Astrocyte of the spinal cord (primary cell): ENCODE measurements at regions not wholly inside any gene's neighbourhood (a gene's known extent, or its start where the extent isn't known, plus 50 kb on each side); places are given as distances from the start of the nearest gene placed in this dataset.

Source experiments
- DNase-seq: peaks from one replicate; pipeline ENCODE4 v3.0.0; 2011; ENCODE audit warnings: low read depth, low spot score
- H3K4me3 ChIP-seq: 2 replicates; pipeline ENCODE4 v1.5.1; 2011; ENCODE audit warnings: low read depth, mild to moderate bottlenecking, low read length, moderate library complexity
- in situ Hi-C: cut with HindIII; loops from 2 replicates; pipeline ENCODE4 v1.10.0; 2017; ENCODE audit warnings: low sequenced_read_pairs
- TF ChIP-seq, protein P1 (sequence below): IDR thresholded peaks from 2 replicates; pipeline ENCODE4 v1.5.1; 2012; ENCODE audit warnings: low read depth, mild to moderate bottlenecking, low read length, inconsistent platforms

DNA sequence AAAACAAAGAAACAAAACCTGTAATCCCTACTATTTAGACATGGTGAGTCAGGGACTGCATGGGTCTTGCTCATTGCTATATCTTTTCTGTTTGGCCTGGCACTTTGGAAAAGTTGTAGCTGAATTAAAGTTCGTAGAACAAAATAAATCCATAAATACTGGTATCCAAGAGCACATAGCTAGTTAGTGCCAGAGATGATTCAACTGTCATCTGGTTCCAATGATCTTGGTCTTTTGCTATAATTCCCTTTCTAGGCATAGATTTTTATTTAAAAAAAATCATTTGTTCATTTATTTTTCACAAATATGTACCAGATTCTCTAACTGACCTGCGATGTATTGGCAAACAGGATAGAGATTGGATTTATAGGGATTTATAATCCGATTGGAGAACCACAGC is 1436.1 kb upstream of the GOT2 start:
- in situ Hi-C loops, result no loop called here
- TF ChIP-seq, protein P1, sequence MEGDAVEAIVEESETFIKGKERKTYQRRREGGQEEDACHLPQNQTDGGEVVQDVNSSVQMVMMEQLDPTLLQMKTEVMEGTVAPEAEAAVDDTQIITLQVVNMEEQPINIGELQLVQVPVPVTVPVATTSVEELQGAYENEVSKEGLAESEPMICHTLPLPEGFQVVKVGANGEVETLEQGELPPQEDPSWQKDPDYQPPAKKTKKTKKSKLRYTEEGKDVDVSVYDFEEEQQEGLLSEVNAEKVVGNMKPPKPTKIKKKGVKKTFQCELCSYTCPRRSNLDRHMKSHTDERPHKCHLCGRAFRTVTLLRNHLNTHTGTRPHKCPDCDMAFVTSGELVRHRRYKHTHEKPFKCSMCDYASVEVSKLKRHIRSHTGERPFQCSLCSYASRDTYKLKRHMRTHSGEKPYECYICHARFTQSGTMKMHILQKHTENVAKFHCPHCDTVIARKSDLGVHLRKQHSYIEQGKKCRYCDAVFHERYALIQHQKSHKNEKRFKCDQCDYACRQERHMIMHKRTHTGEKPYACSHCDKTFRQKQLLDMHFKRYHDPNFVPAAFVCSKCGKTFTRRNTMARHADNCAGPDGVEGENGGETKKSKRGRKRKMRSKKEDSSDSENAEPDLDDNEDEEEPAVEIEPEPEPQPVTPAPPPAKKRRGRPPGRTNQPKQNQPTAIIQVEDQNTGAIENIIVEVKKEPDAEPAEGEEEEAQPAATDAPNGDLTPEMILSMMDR, result no peak

DNA sequence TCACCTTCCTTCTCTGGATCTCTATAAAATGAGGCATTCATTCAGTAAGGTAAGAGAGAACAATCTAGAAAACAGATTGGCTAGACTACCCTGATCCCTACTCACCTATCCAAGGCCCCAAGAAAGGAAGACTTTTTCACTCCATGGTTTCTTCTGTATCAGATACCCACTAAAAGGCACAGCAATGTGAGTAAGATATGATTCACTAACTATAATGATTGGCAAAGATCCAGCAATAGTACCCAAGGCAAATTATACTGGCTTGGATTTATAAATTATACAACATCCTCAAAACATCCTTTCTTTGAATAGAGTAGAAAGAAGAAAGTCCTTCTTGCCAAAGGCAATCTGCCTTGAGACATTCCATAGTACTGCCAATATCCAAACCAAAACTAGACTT is 1432.0 kb upstream of the GOT2 start:
- in situ Hi-C loops, result no loop called here
- DNase-seq, result no peak
- TF ChIP-seq, protein P1, result no peak
- no peak overlapping the region for H3K4me3 ChIP-seq

More for the DNA sequence above, 1436.1 kb upstream of the GOT2 start:
- no peak for DNase-seq
- H3K4me3 ChIP-seq, result no peak overlapping the region

DNA sequence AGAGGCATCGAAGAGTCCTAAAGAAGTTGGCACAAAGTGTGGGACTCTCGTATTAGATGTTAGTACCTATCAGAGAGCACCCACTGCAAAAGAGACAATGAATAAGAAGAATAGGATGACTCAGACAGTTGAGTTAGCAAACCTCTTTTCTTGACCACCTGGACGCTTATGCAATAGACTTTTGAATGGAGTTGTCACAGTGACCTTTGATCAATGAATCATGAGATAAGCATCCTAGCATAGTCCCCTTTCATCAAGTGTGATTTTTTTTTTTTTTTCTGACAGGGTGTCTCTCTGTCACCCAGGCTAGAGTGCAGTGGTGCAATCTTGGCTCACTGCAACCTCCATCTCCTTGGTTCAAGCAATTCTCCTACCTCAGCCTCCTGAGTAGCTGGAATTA is 1417.9 kb upstream of the GOT2 start:
- TF ChIP-seq, protein P1, result no peak
- H3K4me3 ChIP-seq, result no peak overlapping the region
- in situ Hi-C loops, result no loop called here
- DNase-seq, result no peak

DNA sequence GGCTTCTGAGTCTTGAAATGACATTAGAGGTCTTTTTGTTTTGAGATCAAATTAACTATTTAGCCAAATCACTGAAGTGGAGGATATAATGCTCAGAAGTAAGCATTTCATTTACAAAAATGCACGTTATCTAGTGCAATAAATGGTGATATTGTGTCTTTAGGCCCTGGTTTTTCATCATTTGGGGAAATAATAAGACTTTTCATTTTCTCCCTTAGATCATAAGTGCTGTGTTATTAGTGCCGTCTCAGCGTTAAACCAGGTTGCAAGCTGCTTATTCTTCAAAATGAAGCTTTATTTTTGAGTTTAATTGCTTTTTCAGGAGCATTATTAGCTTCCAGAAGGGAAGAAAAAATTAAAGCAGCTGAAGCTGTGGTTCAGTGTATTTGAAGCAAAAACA is 1416.8 kb upstream of the GOT2 start:
- no peak for DNase-seq
- H3K4me3 ChIP-seq, result no peak overlapping the region
- TF ChIP-seq, protein P1, result no peak
- in situ Hi-C loops, result no loop called here

DNA sequence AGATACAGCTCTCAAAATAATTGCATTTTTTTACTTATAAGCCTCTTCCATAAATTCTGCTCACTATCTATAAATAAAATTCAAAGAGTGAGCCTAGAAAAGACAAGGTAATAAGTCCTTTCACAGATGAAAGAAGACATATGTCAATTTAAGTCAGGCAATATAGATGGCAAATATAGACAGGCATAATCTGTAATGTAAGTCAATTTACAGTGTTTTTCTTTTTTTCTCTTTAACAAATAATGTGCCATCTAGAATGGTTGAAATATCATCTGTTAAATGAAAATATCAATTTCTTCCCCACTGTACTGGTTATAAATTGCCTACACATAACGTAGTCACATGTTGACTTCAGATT is 1409.2 kb upstream of the GOT2 start:
- in situ Hi-C loops, result no loop called here
- TF ChIP-seq, protein P1, result no peak

DNA sequence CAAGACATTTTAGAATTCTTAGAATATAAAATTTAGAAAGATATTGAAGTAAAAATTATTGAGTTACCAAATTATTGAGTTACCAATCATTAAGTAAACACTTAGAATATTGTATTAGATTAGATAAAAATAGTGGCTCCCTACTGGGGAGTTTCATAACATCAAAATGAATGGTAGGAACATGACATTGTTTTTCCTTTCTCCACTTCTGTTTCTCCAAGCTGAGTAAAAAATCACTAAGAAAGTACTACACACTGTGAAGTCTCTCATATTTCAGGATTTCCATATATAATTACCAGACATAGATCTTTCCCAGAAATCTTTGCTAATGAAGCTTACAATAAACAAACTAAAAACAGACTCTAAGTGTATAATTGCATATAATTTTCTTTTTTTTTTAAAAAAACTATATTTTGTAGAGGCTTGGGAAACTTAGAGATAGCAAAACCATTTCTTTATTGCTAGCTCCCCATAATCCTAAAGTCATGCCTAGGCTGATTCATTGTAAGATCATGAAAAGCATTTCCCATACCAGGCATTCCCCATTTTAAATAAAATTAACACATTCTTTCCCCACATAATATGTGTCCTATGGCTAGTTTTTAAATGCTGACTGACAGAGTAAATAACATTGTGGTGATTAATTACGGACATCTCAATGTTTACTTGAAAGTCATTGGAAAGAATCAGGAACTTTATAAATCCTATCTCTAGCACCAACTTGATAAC is 1408.7 kb upstream of the GOT2 start:
- no peak overlapping the region for H3K4me3 ChIP-seq
- in situ Hi-C loops, result no loop called here
- TF ChIP-seq, protein P1, result no peak
- DNase-seq, result peak; percentile 27

More for the DNA sequence above, 1409.2 kb upstream of the GOT2 start:
- no peak overlapping the region for H3K4me3 ChIP-seq
- no peak for DNase-seq
